Limb (tissue), 2 donors: ENCODE measurements at regions not wholly inside any gene's neighbourhood (a gene's known extent, or its start where the extent isn't known, plus 50 kb on each side); places are given as distances from the start of the nearest gene placed in this dataset.

ENCODE experiments used
- DNase-seq, 2 donors: peaks; one replicate each; pipeline ENCODE4 v3.0.0-alpha.2; 2016; ENCODE audit errors: extremely low spot score in 2 of 2

DNA sequence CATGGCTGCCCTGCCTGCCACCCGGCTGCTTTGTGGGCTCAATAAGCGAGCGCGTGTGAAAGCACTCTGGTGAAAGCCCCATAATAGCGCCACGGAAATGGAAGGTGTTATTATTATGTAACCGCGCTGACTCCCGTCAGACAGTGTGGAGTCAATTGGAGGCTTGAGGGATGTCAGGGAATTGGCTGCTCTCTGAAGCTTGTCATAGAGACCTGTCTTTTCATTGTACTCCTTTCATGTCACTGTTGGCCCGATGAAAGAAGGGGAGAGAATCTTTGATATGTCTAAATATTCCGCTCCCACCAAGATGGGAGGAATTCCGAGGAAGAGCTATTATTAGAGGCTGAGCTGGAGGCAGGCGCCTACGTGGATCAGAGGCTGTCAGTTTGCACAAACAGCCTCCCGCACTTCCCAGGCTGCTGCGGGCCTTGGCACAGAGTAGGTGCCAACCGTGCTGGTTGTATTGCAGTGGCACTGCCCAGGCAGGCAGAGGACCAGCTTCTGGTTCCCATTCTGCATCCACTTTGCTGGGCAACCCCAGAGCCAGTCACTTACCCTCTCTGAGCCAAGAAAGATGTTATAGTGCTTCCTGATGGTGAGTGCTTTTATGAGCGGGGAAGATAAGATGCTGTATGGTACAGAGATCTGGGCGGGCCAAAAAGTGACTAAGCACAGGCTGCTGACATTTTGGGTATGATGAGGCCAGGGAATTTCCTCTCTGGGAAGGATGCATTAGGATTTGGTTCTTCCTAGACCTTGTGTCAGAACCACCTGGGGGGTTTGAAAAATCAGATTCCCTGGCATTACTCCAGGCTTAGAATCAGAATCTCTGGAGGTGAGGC, 151.4 kb downstream of the RPS24 start:
- DNase-seq, result no peak

DNA sequence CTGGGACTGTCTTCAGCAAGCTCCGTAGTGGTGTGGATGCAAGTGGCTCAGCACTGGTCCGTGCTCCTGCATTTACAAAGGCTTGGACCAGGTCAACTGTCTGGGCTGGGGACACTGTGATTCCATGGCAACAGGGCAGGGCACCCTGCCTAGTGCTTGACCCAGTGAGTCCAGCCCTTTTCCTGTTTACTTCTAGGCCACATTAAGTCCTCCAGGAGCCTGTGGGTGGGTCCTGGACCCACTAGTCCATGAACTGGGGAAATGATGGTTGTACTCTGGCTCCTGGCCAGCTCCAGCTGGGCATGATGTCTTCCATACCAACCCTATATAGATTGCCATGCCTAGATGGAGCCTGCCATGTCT, 152.0 kb downstream of the RPS24 start:
- no peak for DNase-seq

DNA sequence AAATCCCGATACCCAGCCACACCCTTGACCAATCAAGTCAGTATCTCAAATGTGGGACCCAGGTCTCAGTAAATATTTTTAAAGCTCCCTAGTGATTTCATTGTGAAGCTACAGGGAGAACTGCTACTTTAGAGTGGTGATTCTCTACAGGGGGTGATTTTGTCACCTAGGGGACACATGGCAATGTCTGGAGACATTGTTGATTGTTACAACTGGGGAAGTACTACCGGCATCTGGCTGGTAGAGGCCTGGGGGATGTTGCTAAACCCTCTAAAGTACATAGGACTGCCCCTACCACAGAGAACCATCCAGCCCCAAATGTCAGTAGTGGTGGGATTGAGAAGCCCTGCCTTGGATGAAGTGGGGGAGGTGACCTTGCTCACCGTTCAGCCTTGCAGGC, 152.9 kb downstream of the RPS24 start:
- DNase-seq, result no peak

DNA sequence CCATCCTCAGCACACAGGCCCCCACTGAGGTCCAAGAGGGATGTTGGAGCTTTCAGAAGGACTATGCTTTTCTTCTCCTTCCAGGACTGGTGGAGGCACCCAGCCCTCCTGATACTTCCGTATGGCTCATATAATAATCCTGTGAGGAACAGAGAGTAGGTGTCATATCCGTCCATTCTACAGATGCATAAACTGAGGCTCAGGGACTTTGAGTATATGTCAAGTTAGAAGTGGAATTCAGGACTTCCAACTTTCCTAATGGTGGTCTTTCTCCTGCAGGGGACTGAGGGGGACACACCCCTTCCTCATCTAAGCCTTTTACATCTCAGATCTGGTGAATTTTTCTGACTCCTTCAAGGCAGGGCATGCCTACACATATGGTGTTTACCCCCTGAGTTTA, 153.7 kb downstream of the RPS24 start:
- DNase-seq, result no peak

DNA sequence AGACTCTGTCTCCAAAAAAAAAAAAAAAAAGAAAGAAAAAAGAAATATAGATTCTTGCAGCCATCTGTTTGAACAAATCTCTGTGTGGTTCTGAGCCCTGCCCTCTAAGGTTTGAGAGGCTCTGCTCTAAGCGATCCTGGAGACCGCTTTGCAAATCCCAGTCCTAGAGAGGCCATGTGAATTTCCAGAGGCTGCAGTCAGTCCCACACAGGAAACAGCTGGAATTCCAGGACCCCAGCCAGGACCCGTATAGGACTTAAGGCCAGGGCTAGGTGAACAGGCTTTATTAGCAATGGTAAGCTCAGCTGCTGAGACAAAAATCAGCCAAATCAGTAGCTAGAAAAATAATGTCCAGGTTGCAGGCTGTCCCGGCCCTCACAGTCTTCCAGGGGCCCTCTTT, 154.8 kb downstream of the RPS24 start:
- peak in 1 of 2 donors; percentile 21 for DNase-seq

DNA sequence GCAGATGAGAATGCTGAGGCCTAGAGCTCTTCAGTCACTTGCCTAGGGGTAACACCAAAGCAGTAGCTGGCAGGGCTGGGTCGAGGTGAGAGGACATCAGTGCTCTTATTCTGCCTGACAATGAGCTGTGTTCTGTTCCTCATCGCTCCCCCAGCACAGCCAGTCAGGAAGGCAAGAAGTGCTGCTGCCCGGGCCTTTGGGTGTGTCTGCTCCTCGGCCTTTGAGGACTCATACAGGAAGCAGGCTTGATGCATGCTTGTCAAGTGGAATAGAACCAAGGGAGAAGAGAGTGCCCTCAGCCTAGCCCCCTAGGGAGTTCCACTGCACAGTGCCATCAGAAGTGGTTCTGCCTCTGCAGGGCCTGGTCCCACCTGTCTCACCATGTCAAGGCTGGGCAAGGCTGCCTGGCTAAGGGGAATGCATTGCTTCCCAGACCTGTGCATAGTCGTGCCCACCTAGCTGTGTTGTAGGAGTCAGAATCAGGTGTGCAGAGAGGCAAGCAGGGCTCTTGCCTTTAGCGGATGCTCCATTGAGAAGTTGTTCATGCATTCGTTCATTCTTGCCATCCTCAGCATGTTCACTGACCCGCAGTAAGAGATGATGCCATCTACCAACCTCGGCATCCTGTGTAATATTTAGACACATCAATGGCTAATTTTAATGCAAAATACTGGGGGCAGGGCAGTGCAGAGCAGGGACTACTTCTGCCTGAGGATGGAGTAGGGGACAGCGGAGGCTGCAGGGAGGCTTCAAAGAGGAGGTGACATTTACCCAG, 156.6 kb downstream of the RPS24 start:
- no peak for DNase-seq

DNA sequence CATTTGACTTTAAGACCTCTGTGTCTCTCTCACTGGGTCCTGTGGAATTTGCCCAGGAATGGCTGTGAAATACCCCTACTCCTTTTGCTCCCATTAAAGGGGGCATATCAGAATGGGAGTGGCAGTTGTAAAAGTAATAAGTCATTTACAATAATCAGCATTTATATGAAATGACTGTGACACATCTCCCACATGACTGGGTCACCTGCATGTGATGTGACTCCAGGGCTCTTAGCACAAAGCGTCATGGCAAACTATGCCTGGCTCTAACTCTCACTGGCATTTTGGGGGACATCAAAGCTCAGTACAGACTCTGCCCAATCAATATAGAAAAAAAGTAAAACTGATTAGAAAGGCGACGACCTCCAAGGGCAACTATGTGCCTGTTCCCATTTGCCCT, 157.6 kb downstream of the RPS24 start:
- no peak for DNase-seq

DNA sequence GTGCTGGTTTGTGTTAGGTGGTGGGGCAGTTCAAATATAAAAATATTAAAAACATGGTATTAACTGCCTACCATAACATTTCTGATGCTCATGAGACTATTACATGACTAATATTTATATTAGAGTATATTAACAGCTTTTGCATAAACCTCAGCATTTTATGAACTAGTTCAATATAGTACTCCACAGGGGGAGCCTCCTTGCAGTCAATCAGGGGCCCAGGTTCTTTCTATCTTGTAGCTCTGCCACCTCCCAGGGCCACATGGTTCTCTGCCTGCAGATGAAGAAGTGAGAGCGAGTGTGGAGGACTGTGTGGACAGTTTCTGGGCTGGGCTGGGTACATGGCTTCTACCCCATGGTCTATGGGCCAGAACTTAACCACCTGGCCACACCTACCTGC, 159.5 kb downstream of the RPS24 start:
- no peak for DNase-seq

DNA sequence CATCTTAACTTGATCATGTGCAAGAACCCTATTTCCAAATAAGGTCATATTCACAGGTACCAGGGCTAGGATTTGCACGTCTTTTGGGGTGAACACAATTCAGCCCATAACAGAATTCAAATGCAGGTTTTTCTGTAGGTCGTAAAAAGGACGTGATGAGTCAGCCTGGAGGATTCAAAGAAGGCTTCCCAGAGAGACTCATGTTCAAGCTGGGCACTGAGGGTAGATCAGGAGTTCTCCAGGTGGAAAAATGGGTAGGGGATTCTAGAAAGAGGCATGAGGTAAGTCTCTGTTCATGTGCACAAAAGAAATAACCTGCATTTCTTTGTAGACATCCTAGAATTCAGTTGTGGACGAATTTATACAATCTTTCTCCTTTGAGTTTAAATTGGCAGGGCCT, 160.4 kb downstream of the RPS24 start:
- DNase-seq, result no peak

DNA sequence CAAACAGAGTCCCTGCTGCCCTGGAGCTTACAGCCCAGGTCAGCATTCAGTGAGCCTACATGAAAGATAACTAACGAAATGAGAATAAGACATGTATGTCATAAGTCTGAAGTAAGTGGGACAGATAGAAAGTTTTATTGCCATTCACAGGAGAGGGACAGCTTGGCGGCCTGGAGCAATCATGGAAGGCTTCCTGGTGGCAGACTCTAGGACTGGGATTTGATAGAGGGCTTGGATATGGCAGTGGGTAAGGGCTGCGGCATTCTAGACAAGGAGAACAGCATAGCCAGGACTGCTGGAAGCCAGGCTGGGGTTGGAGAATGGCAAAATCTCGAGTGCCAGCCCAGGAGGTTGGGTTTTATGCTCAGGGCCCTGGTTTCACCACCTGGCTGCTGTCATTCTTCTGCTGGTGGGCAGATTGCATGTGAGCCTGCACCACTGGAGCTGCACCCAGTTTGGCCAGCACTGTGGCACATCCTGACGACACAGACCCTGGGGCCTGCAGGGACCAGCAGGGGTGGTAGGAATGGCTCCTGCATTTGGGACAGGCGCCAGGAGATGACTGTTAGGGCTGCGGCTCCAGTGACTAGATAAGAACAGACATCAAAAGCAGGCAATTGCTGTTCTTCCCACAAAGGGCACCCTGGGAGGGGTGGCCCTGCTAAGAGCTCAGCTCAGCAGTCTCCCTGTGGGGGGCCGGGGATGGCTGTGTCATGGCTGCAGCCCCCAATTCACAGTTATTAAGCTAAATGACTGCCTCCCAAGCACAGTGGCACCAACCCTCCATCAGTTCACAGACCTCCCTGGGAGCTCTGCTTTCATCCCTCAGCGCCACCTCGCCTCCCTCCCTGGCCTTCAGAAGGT, 161.1 kb downstream of the RPS24 start:
- DNase-seq, result no peak

DNA sequence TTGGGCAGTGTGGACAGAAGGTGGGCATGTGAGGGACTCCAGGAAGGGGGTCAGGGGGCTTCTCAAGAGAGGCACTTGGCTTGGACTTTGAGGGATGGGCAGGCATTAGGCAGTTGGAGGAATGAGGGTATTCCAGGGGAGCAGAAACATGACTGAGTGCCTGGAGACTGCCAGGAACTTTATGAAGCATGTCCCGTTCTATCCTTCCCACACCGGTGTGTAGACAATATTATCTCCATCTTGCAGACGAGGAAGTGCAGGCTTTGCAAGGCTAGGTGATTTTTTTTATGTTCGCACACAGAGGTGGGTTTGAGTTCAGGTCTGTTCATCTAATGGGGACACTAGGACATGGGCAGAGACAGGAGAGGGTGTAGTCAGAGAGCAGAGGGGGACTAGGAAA, 162.7 kb downstream of the RPS24 start:
- DNase-seq, result no peak

DNA sequence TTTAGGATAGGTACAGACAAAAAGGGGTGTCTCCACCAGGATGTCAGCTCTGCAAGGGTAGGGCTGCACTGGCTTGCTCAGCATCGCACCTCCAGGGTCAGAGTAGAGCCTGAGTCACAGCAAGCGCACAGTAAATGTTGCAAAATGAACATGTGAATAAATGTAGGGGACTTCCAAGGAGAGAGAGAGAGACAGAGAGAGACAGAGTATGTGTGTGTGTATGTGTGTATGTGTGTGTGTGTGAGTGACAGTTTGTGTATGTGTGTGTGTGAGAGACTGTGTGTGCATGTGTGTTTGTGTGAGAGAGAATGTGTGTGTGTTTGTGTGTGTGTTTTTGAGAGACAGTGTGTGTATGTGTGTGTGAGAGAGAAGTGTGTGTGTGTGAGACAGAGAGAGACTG, 163.3 kb downstream of the RPS24 start:
- DNase-seq, result no peak

DNA sequence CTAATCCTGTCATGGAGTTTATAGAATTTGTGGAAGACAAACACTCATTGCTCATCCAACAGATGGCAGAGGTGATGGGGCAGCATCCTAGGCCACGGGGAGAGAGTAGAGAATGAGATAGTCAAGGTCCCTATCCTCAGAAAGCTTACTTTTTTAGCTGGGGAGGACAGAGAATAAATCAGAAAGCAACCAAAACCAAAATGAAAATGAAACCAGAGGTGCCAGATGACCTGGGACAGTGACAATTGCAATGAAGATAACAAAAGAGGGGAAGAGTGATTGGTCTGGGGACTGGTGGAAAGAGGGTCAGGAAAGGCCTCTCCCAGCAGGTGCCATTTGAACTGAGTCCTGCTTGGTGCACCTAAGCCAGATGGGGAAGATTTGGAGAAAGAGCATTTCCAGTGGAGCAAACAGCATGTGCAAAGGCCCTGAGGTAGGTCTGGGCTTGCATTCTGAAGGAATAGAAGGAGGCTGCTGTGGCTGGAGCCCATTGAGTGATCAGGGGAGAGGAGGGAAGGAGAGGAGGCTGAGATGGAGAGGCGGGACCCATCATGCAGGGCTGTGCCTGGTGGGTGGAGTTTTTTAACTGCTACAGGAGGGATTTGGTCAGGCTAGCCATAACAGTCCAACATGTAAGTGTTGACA, 164.1 kb downstream of the RPS24 start:
- DNase-seq, result no peak

DNA sequence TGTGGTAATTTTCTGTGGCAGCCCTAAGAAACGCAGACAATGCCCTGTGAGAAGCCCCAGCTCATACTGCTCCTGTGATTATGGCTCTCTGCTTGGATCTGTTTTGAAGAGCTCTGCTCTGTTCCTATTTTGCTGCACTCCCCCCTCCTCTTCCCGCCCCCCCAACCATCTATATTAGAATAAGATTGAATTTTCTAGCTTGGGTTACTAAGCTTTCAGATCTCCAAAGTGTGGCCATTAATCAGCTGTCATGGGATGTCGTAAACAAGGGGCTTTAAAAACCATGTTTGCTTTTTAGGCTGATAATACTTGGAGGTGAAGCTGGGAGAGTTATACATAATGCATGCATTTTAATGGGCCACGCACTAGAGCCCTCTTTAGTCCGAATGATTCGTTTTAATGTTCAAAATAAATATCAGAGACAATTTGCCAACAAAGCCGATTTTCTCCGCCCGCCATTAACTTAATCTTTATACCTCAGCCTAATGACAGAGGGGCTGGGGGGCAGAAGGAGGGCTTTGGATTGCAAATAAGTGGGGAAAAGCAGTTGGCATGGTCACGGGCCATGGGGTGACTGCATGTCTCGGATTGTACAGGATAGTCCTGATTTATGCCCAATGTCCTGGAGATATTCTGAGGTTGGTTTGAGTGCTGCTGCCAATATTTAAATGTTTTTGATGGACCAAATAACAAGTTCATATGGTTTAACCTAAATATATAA, 165.5 kb downstream of the RPS24 start:
- DNase-seq, result no peak

DNA sequence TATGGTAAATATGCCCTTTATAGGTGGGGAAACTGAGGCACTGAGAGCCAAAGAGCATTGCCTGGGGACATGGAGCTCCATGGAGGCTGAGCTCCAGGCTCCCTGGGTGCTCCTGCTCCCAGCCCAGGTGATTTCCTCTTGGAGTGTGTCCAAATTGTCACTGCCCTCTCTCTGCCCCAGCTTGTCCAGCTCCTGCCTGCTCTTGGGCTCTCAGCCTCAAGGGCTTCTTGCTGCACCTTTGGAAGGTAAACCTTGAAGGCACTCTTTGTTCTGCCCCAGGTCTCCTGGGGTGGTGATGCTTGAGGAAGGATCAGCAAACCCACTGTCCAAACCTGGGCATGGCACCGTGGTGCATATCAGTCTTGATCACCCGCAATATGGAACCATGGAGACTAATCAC, 166.1 kb downstream of the RPS24 start:
- no peak for DNase-seq

DNA sequence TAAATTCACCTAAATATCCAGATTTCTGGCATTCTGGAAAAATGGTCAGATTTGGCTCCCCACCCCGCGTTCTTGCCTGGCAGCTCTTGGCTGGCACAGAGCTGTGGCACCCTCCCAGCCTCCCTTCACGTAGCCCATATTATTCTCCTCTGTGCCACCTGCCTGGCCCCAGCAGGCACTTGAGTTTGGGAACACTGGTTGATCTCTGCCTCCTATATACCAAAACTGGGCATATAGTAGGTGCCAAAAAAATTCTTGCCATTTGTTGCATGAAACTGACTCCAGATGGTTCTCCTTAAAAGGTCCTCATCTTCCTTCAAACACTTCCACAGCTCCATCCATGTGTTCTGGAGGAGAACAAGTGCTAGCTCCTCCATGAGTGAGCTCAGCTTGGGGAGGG, 167.0 kb downstream of the RPS24 start:
- DNase-seq, result no peak

DNA sequence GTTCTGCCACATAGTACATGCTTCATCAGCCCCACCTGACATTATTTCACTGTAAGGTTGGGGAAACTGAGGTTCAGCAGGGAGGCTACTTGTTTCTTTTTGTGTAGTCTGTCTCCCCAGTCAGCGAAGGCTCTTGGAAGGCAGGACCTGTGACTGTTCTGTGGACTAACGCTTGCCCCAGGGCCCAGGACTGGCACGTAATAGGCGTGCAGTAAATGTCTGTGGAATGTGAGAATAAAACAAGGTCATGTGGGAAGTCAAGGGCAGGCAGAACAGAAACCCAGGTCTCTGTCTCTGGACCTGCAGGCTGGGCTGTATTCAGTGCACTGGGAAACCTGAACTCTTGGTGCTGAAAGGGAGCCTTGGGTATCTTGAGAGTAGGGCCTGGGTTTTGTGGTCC, 168.7 kb downstream of the RPS24 start:
- no peak for DNase-seq

DNA sequence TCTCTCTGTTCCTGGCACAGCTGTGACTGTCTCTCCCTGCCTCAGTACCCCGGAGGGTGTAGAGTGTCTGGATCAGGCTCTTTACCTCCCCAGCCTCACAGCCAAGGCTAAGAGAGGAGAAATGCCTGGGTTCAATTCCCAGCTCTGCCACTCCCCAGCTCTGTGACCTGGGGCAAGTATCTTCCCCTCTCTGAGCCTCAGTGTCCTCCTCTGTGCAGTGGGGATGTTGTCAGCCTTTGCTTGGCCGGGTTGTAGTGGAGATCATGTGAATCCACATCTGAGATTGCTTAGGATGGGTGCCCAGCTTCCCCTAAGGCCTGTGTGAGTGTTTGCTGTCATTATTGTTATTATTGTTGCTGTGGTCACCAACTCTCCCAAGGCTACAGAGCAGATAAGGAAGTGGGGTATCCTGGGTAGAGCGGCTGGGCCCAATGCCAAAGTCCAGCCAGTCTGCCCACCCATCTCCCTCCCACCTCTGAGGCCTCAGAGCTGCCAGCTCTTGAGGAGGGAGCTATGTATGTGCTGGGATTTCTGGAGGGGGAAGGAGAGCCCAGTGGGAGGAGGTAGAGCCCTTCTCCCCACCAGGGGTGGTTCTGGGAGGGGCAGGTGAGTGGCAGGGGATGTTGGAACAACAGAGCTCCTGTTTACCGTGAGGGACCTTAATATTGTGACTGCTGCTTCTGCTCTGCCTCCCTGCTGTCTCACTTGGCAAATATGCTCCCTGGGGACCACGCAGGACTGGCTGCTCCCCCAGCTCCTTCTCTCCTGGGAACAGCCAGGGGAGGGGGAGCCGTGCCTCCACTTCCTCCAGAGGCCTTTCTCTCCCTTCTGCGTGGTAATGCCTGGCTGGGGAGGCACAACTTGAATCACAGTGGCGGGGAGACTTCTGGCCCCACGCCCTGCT, 170.5 kb downstream of the RPS24 start:
- DNase-seq, result no peak

DNA sequence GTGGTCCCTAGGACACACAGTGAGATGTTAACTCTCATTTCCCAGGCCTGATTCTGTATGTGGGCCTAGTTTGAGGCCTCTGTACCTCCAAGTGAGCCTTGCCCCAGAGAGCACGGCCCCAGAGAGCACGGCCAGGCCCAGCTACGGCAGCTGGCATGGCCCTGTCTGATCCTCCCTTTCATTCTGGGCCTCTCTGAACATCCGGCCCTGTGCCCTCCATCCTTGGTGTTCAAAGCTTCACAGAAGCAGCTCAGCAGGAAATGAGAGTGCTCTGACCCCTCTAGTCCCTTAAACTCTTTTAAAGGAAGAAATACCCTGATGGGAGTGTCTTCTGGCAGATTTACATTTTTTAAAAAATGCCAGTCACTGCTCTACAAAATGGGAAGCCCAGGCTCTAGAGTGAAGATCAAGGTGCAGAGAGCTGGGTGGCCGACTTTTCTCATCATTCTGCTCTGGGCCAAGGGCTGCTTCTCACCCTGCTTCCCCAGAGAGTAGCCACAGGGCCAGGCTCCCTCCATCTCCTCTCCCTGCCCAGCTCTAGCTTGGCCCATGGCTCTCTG, 171.9 kb downstream of the RPS24 start:
- no peak for DNase-seq

DNA sequence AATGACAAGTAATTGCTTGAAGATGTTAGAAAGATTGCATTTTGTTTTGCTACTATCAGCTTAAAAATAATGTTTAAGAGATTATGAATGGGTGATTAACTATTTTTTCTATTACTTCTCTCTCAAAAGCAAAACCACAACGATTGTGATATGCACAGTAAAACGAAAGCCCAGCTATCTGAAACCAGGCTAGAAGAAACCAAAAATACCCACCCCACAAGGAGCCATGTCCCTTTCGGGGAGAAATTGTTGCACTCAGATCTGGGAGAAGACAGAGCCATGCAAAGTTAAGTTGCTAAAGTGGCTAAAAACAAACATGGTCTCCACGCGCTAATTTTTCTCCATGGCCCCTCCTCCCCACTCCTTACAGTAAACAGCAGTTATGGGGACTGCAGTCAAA, 173.6 kb downstream of the RPS24 start:
- no peak for DNase-seq
